GM12891 (cell line): ENCODE measurements at regions not wholly inside any gene's neighbourhood (a gene's known extent, or its start where the extent isn't known, plus 50 kb on each side); places are given as distances from the start of the nearest gene placed in this dataset.

ENCODE experiments used
- POLR2A ChIP-seq: IDR thresholded peaks from 2 replicates; pipeline ENCODE4 v1.6.1; 2011; ENCODE audit warnings: low read depth, low read length, control low read depth
- POLR2AphosphoS5 ChIP-seq: IDR thresholded peaks from 2 replicates; pipeline ENCODE4 v1.6.1; 2011; ENCODE audit warnings: low read depth, low read length, control low read depth
- POU2F2 ChIP-seq: IDR thresholded peaks from 2 replicates; pipeline ENCODE4 v1.6.1; 2011; ENCODE audit warnings: low read depth, mild to moderate bottlenecking, control low read depth, low read length, moderate library complexity
- TAF1 ChIP-seq: IDR thresholded peaks from 2 replicates; pipeline ENCODE4 v1.6.1; 2011; ENCODE audit warnings: low read depth, low read length, control low read depth

DNA sequence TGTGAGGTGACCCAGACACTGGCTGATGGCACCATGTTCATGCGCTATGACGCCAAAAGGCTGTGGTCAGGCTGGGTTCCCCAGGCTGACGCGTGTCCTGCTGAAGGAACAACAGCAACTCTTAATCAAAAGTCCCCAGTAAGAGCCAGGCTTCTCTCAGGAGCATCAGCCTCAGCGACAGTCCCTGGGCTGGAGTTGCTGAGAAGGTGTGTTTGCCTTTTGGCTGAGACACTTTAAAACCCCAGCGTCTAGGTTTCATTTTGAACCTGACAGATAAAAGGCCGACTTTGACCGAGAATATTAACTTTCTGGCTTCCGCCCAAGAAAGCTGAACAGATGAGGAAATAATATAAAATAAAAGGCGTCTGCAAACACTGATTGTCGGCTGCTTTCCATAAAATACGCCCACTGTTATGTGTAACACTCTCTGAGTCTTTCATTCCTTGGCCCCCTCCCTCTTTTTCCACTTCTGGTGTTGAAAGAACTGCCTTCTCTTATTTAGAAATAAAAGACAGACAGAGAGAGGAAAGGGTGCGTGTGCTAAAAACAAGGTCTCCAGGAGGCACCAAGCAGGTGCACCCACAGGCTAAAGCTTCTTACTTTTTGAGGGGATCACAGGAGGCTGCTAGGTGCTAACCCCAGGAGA, 373.6 kb downstream of the MID1IP1 start:
- no peak for TF ChIP-seq TAF1
- TF ChIP-seq POLR2AphosphoS5, result no peak
- no peak for TF ChIP-seq POLR2A
- no peak for TF ChIP-seq POU2F2
